ENCODE measurements at regions not wholly inside any gene's neighbourhood (a gene's known extent, or its start where the extent isn't known, plus 50 kb on each side); places are given as distances from the start of the nearest gene placed in this dataset.
A peak's percentile ranks its signal among the peaks of the same experiment; 100 is the strongest.

DNA sequence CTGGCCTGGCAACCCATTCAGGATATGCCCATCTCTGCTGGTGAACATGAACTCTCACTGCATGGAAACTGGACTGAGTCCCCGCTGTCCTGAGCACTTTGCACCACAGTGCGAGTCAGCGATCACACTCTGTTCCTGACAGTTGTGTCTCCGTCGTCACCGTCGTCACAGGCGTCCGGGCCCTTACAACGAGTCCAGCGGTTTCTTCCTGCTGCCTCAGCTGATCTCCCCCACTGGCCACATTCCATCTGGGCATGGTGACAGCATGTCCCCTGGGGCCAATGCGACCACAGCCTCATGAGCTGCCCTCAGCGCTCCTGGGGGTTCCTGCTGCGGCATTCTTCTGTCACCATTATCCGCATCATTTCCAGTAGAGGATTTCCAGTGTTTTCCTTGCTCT, 76.8 kb upstream of the KLF6 start:
- no peak overlapping the region for H3K27ac ChIP-seq (ENCODE audit: low read depth, low read length)
- peaks cover 8 to 19% (median 14%) of the 10 kb centered on the region in 3 donors for H3K4me1 Mint-ChIP-seq
- no peaks in the 10 kb centered on the region for H3K27me3 Mint-ChIP-seq
- H3K36me3 Mint-ChIP-seq, result no peaks in the 10 kb centered on the region
- ChIA-PET CTCF (no interaction called here), POLR2A (no interaction called here)
- H3K4me3 Mint-ChIP-seq, result no peak overlapping the region
- H3K9me3 ChIP-seq (ENCODE audit: low read length), result no peaks in the 10 kb centered on the region
- H3K9me3 Mint-ChIP-seq, result no peaks in the 10 kb centered on the region
- no peak for DNase-seq
- no peaks in the 10 kb centered on the region for H3K27me3 ChIP-seq (ENCODE audit: insufficient read depth, low read length, poor library complexity, severe bottlenecking)
- H3K4me1 ChIP-seq (ENCODE audit: insufficient read depth, low read length), result no peaks in the 10 kb centered on the region
- H3K36me3 ChIP-seq (ENCODE audit: insufficient read depth, low read length), result no peaks in the 10 kb centered on the region
- peak overlapping the region in 1 of 8 donors; percentile 59 for H3K27ac Mint-ChIP-seq
- H3K4me3 ChIP-seq (ENCODE audit: low read length), result no peak overlapping the region

DNA sequence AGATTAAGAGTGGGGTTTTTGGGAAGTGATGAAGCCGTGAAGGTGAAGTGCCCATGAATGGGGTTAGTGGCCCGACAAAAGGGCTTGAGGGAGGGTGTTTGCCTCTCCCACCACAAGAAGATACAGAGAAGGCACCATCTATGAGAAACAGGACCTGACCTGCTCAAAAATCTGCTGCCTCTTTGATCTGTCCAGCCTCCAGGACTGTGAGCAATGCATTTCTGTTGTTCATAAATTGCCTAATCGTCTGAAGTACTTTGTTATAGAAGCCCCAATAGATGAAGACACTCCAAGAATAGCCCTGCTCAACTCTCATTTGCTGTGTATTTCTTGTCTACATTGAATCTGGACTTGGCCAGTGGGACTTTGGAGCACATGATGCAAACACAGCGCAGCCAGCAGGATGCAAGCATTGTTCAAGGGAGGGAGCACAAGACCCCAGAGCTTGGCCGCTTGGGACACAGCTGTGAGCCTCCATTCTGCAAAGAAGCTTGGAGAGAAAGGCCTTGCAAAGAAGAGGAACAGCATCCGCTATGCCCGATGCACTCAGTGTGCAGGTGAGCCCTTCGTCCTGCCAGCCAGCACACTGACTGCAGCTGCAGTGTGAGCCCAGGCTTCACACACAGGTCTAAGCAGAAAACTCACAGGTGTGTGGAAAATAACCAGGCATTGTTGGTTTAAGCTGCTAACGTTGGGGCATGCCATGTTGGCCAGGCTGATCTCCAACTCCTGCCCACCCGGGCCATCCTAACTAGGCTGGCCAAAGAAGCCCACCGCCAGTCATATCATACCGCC, 73.2 kb upstream of the KLF6 start:
- ChIA-PET POLR2A (no interaction called here), CTCF (no interaction called here)

GRCh38 chr10:3857318-3857717, 72.3 kb upstream of the KLF6 start:
- Mint-ChIP-seq H3K4me3 (no peak overlapping the region), H3K27me3 (no peaks in the 10 kb centered on the region), H3K27ac (no peak overlapping the region), H3K4me1 (peaks cover 6 to 12% (median 10%) of the 10 kb centered on the region in 3 donors), H3K9me3 (no peaks in the 10 kb centered on the region), H3K36me3 (no peaks in the 10 kb centered on the region)
- Histone ChIP-seq H3K36me3 (ENCODE audit: insufficient read depth, low read length) (no peaks in the 10 kb centered on the region), H3K27me3 (ENCODE audit: insufficient read depth, low read length, poor library complexity, severe bottlenecking) (no peaks in the 10 kb centered on the region), H3K4me3 (ENCODE audit: low read length) (no peak overlapping the region), H3K9me3 (ENCODE audit: low read length) (no peaks in the 10 kb centered on the region), H3K4me1 (ENCODE audit: insufficient read depth, low read length) (no peaks in the 10 kb centered on the region), H3K27ac (ENCODE audit: low read depth, low read length) (no peak overlapping the region)
- ChIA-PET POLR2A (no interaction called here), CTCF (interaction anchor here (1.0 kb wide), 1 partner anchor 38 kb away, joined by 3 read pairs; no protein-coding TSS in a partner anchor)
- no peak for DNase-seq

More for the DNA sequence above, 73.2 kb upstream of the KLF6 start:
- no peak overlapping the region for H3K4me3 Mint-ChIP-seq
- no peaks in the 10 kb centered on the region for H3K27me3 ChIP-seq (ENCODE audit: insufficient read depth, low read length, poor library complexity, severe bottlenecking)
- no peaks in the 10 kb centered on the region for H3K9me3 Mint-ChIP-seq
- H3K4me3 ChIP-seq (ENCODE audit: low read length), result no peak overlapping the region
- H3K9me3 ChIP-seq (ENCODE audit: low read length), result no peaks in the 10 kb centered on the region
- H3K36me3 Mint-ChIP-seq, result no peaks in the 10 kb centered on the region
- H3K27ac Mint-ChIP-seq, result peak overlapping the region in 2 of 8 donors; percentile 16 to 19
- DNase-seq, result no peak
- H3K4me1 Mint-ChIP-seq, result peaks cover 3 to 4% (median 4%) of the 10 kb centered on the region in 3 donors
- no peaks in the 10 kb centered on the region for H3K4me1 ChIP-seq (ENCODE audit: insufficient read depth, low read length)
- no peak overlapping the region for H3K27ac ChIP-seq (ENCODE audit: low read depth, low read length)
- no peaks in the 10 kb centered on the region for H3K27me3 Mint-ChIP-seq
- no peaks in the 10 kb centered on the region for H3K36me3 ChIP-seq (ENCODE audit: insufficient read depth, low read length)

GRCh38 chr10:3856593-3856992, 71.6 kb upstream of the KLF6 start:
- no peaks in the 10 kb centered on the region for H3K36me3 ChIP-seq (ENCODE audit: insufficient read depth, low read length)
- H3K27me3 ChIP-seq (ENCODE audit: insufficient read depth, low read length, poor library complexity, severe bottlenecking), result no peaks in the 10 kb centered on the region
- no peak overlapping the region for H3K27ac ChIP-seq (ENCODE audit: low read depth, low read length)
- no peaks in the 10 kb centered on the region for H3K27me3 Mint-ChIP-seq
- ChIA-PET CTCF (interaction anchor here (1.0 kb wide), 1 partner anchor 38 kb away, joined by 3 read pairs; no protein-coding TSS in a partner anchor), POLR2A (no interaction called here)
- H3K4me3 Mint-ChIP-seq, result no peak overlapping the region
- H3K36me3 Mint-ChIP-seq, result no peaks in the 10 kb centered on the region
- peak overlapping the region in 1 of 8 donors; percentile 9 for H3K27ac Mint-ChIP-seq
- H3K4me3 ChIP-seq (ENCODE audit: low read length), result no peak overlapping the region
- no peaks in the 10 kb centered on the region for H3K9me3 Mint-ChIP-seq
- H3K4me1 Mint-ChIP-seq, result peaks cover 13 to 19% (median 17%) of the 10 kb centered on the region in 3 donors
- peaks cover 4% of the 10 kb centered on the region for H3K4me1 ChIP-seq (ENCODE audit: insufficient read depth, low read length)
- no peaks in the 10 kb centered on the region for H3K9me3 ChIP-seq (ENCODE audit: low read length)
- no peak for DNase-seq

DNA sequence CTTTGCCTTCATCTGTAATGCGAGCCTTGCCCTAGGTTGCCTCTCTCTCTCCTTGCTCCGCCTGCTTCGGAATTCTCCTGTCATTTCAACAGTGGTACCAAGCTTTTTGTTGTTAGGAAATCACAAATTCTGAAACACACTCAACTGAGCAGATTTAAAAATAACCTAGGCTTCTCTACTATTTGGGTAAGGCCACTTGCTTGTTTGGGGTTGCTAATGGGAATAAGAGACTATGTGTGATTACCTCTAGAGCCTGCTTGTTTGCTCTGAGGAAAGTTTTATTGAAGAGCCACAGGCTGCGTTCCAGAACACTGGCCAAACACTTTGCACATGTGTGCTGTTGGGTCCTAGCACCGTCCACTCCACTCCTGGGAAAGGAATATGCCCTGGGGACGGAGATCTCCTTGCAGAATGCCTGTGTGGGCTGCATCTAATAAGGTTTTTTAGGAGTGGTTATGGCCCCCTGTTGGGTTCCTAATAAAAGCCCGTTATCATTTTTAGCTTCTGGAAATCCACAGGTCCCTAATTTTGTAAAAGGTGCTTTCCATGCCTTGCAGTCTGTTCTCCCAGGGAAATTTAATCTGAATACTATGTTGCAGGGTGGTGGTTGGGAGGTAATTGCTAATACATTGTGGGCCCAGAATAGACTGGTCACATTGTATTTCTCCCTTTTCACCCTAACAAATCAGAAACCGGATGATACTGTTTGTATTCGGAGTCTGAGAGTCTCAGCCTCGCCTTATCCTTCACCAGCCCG, 68.7 kb upstream of the KLF6 start:
- Mint-ChIP-seq H3K4me3 (peak overlapping the region in 2 of 7 donors; percentile 0 to 23), H3K27me3 (no peaks in the 10 kb centered on the region), H3K36me3 (no peaks in the 10 kb centered on the region), H3K9me3 (no peaks in the 10 kb centered on the region), H3K4me1 (peaks cover 23 to 32% (median 30%) of the 10 kb centered on the region in 3 donors), H3K27ac (peak overlapping the region in 5 of 8 donors; percentile 8 to 72 (median 22))
- H3K36me3 ChIP-seq (ENCODE audit: insufficient read depth, low read length), result no peaks in the 10 kb centered on the region
- no peak overlapping the region for H3K27ac ChIP-seq (ENCODE audit: low read depth, low read length)
- no peaks in the 10 kb centered on the region for H3K9me3 ChIP-seq (ENCODE audit: low read length)
- no peaks in the 10 kb centered on the region for H3K27me3 ChIP-seq (ENCODE audit: insufficient read depth, low read length, poor library complexity, severe bottlenecking)
- DNase-seq, result no peak
- ChIA-PET CTCF (interaction anchor here (1.1 to 1.9 kb wide), 3 partner anchors 23 to 68 kb away, joined by 3 to 6 read pairs (median 4); partner anchors contain the start of gene KLF6), POLR2A (interaction anchor here (2.5 to 3.1 kb wide), 2 partner anchors 44 to 69 kb away, joined by 14 to 41 read pairs; partner anchors contain the start of gene KLF6)
- no peak overlapping the region for H3K4me3 ChIP-seq (ENCODE audit: low read length)
- H3K4me1 ChIP-seq (ENCODE audit: insufficient read depth, low read length), result peaks cover 12% of the 10 kb centered on the region

DNA sequence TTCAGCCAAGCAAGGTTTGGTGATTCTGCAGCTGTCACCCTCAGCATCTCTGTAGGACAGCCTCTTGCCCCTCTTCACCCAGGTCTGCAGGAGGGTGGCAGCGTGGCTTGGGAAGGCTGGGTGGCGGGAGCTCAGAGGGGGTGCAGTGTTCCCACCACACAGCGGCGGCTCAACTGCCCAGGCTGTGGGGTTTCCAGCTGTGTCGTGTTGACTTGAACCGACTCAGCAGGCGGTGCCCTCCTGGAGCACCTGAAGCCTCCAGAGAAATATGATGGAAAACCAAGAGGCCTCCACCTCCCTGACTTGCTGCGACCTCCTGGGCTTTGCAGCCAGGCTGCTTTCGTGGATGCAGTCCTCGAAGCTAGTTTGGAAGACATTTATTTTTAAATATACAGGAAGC, 68.0 kb upstream of the KLF6 start:
- no peaks in the 10 kb centered on the region for H3K9me3 Mint-ChIP-seq
- H3K4me1 Mint-ChIP-seq, result peaks cover 22 to 32% (median 30%) of the 10 kb centered on the region in 3 donors
- Histone ChIP-seq H3K36me3 (ENCODE audit: insufficient read depth, low read length) (no peaks in the 10 kb centered on the region), H3K27ac (ENCODE audit: low read depth, low read length) (peak overlapping the region; percentile 62), H3K27me3 (ENCODE audit: insufficient read depth, low read length, poor library complexity, severe bottlenecking) (no peaks in the 10 kb centered on the region), H3K9me3 (ENCODE audit: low read length) (no peaks in the 10 kb centered on the region), H3K4me3 (ENCODE audit: low read length) (no peak overlapping the region), H3K4me1 (ENCODE audit: insufficient read depth, low read length) (peaks cover 12% of the 10 kb centered on the region)
- no peak for DNase-seq
- no peaks in the 10 kb centered on the region for H3K36me3 Mint-ChIP-seq
- CTCF ChIA-PET, result interaction anchor here (1.1 to 1.9 kb wide), 3 partner anchors 23 to 67 kb away, joined by 3 to 6 read pairs (median 4); partner anchors contain the start of gene KLF6
- H3K27me3 Mint-ChIP-seq, result no peaks in the 10 kb centered on the region
- peak overlapping the region in 1 of 7 donors; percentile 64 for H3K4me3 Mint-ChIP-seq
- POLR2A ChIA-PET, result interaction anchor here (1.6 to 3.1 kb wide), 3 partner anchors 24 to 68 kb away, joined by 7 to 41 read pairs (median 14); partner anchors contain the start of gene KLF6
- peak overlapping the region in 6 of 8 donors; percentile 14 to 91 (median 58) for H3K27ac Mint-ChIP-seq

DNA sequence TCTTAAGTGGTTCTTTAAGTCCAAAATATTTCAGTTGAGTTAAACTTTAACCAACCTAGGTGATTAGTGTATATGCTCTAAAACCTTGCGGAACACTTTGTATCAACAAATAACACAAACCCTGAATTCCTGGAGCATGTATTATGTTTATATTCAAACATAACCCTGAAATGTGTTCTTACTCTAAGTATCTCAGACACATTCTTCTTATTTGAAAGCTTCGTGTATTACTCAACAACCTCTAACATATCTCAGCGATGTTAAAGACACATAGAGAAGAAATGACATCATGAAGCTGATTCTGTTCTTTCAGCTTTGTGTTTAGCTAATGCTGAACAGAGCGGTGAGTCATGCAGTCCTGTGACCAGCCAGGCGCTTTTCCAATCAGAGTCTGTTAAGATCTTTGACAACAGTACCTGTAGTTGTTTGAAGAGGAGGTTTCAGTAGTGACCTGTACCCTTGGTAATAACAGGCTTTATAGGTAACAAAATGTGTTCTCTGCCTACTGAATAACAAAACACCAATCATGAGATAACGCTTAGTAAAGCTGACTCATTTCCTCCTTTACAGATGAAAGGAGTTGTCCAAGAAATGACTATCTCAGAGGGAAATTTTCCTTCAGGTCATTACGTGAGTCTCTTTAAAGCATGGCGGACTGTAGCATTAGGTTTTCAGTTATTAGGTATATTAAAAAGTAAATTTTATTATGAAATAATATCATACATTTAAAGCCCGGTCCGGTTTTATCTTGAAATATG, 67.3 kb upstream of the KLF6 start:
- ChIA-PET POLR2A (interaction anchor here (0.6 to 3.1 kb wide), 9 partner anchors 16 to 97 kb away, joined by 3 to 41 read pairs (median 3); partner anchors contain the start of gene KLF6), CTCF (interaction anchor here (1.1 to 1.9 kb wide), 3 partner anchors 24 to 67 kb away, joined by 3 to 6 read pairs (median 4); partner anchors contain the start of gene KLF6)
- Histone ChIP-seq H3K9me3 (ENCODE audit: low read length) (no peaks in the 10 kb centered on the region), H3K36me3 (ENCODE audit: insufficient read depth, low read length) (no peaks in the 10 kb centered on the region), H3K4me3 (ENCODE audit: low read length) (no peak overlapping the region), H3K27ac (ENCODE audit: low read depth, low read length) (peak overlapping the region; percentile 62), H3K4me1 (ENCODE audit: insufficient read depth, low read length) (peaks cover 12% of the 10 kb centered on the region), H3K27me3 (ENCODE audit: insufficient read depth, low read length, poor library complexity, severe bottlenecking) (no peaks in the 10 kb centered on the region)
- Mint-ChIP-seq H3K9me3 (no peaks in the 10 kb centered on the region), H3K4me1 (peaks cover 21 to 32% (median 30%) of the 10 kb centered on the region in 3 donors), H3K4me3 (peak overlapping the region in 5 of 7 donors; percentile 6 to 64 (median 37)), H3K27me3 (no peaks in the 10 kb centered on the region), H3K36me3 (no peaks in the 10 kb centered on the region), H3K27ac (peak overlapping the region; percentile 70 to 95 (median 88))
- DNase-seq, result peak in 4 of 5 donors; percentile 46 to 88 (median 55)

Data from CD8-positive, alpha-beta memory T cell (primary cell).